H1 (cell line): ENCODE measurements at regions not wholly inside any gene's neighbourhood (a gene's known extent, or its start where the extent isn't known, plus 50 kb on each side); places are given as distances from the start of the nearest gene placed in this dataset.

ENCODE experiments used
- BCL11A ChIP-seq, 2 experiments: IDR thresholded peaks; one replicate each; pipeline ENCODE4 v1.6.1; 2011; ENCODE audit warnings: low read depth in 2 of 2, low read length in 2 of 2, mild to moderate bottlenecking in 2 of 2
- RNF2 ChIP-seq: fragments of 200-900, 300-1000 bp; sonication (generic); IDR thresholded peaks from 2 replicates; pipeline ENCODE4 v1.7.1; 2016; ENCODE audit warnings: borderline replicate concordance, low read depth, mild to moderate bottlenecking, antibody characterized with exemption, low read length; ENCODE audit not compliant: poor library complexity, severe bottlenecking; ENCODE audit errors: missing control alignments
- TF ChIP-seq, protein P1 (sequence below), 3 experiments: IDR thresholded peaks; 1 replicate in 2 of 3; 2 replicates in 1 of 3; pipeline versions ENCODE4 v1.5.1 to v1.6.1; 2011; ENCODE audit warnings: low read length in 3 of 3, mild to moderate bottlenecking in 3 of 3, inconsistent platforms in 2 of 3, low read depth in 1 of 3, moderate library complexity in 1 of 3; ENCODE audit not compliant: insufficient read depth in 1 of 3; ENCODE audit errors: control extremely low read depth in 1 of 3

DNA sequence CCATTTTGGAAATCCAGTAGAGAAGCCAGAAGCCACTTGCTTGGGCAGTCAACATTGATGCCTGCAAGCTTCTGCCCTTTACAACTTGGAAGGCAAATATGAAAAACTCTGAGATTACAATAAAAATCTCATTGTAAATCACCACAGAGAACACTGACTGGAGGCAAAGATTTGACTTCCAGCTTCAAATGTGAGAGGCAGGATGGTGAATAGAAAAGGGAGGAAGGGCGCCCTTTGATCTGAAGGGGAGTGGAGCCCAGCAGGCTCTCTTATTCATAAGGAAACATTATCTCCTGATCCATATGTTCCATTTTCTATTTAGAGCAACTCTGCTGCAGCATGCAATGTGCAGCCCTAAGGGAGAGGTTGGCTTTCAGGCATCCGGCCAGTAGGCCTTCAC is 348.3 kb downstream of the AJAP1 start (continued):
- TF ChIP-seq, protein P1, sequence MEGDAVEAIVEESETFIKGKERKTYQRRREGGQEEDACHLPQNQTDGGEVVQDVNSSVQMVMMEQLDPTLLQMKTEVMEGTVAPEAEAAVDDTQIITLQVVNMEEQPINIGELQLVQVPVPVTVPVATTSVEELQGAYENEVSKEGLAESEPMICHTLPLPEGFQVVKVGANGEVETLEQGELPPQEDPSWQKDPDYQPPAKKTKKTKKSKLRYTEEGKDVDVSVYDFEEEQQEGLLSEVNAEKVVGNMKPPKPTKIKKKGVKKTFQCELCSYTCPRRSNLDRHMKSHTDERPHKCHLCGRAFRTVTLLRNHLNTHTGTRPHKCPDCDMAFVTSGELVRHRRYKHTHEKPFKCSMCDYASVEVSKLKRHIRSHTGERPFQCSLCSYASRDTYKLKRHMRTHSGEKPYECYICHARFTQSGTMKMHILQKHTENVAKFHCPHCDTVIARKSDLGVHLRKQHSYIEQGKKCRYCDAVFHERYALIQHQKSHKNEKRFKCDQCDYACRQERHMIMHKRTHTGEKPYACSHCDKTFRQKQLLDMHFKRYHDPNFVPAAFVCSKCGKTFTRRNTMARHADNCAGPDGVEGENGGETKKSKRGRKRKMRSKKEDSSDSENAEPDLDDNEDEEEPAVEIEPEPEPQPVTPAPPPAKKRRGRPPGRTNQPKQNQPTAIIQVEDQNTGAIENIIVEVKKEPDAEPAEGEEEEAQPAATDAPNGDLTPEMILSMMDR (IDR thresholded peaks at IDR 0.05; ENCODE audit: control extremely low read depth in 1 of 3, insufficient read depth in 1 of 3, low read depth in 1 of 3, low read length in 3 of 3): no peak
- TF ChIP-seq RNF2 (no peak), BCL11A (IDR thresholded peaks at IDR 0.05; ENCODE audit: low read depth in 2 of 2, low read length in 2 of 2) (no peak)
- TF ChIP-seq, all 59 proteins: peak for 0
